CD8-positive, alpha-beta memory T cell (primary cell): ENCODE measurements at regions not wholly inside any gene's neighbourhood (a gene's known extent, or its start where the extent isn't known, plus 50 kb on each side); places are given as distances from the start of the nearest gene placed in this dataset.

Experiments
- CTCF ChIA-PET: fragments of 350-600 bp; sonication (Branson Sonifier 250); formaldehyde crosslinking; loops from one replicate; lab custom pipeline; 2021; ENCODE audit warnings: antibody characterized with exemption; lab: Charles Lee
- POLR2A ChIA-PET: fragments of 350-600 bp; sonication (Branson Sonifier 250); formaldehyde crosslinking; loops from one replicate; lab custom pipeline; 2021; ENCODE audit warnings: antibody characterized with exemption; lab: Charles Lee
- DNase-seq, 5 donors: peaks; one replicate each; pipeline versions ENCODE4 v3.0.0 to v3.0.0-alpha.2; 2020 to 2022; ENCODE audit warnings: mixed read lengths in 1 of 5
- H3K27ac ChIP-seq: one replicate; pipeline ENCODE4 v1.7.0; 2013; ENCODE audit warnings: low read depth, mild to moderate bottlenecking, low read length, moderate library complexity
- H3K27me3 ChIP-seq: 2 replicates; pipeline ENCODE4 v1.7.0; 2013; ENCODE audit warnings: low read length, mild to moderate bottlenecking; ENCODE audit not compliant: insufficient read depth, poor library complexity, severe bottlenecking
- H3K36me3 ChIP-seq: 2 replicates; pipeline ENCODE4 v1.7.0; 2013; ENCODE audit warnings: mild to moderate bottlenecking, low read length, moderate library complexity; ENCODE audit not compliant: insufficient read depth
- H3K4me1 ChIP-seq: 2 replicates; pipeline ENCODE4 v1.7.0; 2013; ENCODE audit warnings: mild to moderate bottlenecking, low read length, moderate library complexity; ENCODE audit not compliant: insufficient read depth
- H3K4me3 ChIP-seq: 2 replicates; pipeline ENCODE4 v1.7.0; 2013; ENCODE audit warnings: mild to moderate bottlenecking, low read length
- H3K9me3 ChIP-seq: 2 replicates; pipeline ENCODE4 v1.7.0; 2013; ENCODE audit warnings: mild to moderate bottlenecking, low read length
- H3K27ac Mint-ChIP-seq, 8 donors: one replicate each; pipeline ENCODE4 v1.8.0; 2020 to 2021; ENCODE audit warnings: mixed read lengths in 8 of 8, mild to moderate bottlenecking in 6 of 8, inconsistent platforms in 3 of 8, moderate library complexity in 3 of 8
- H3K27me3 Mint-ChIP-seq, 2 donors: one replicate each; pipeline ENCODE4 v1.8.0; 2020 to 2021; ENCODE audit warnings: mixed read lengths in 2 of 2, mild to moderate bottlenecking in 1 of 2, moderate library complexity in 1 of 2
- H3K36me3 Mint-ChIP-seq, 3 donors: one replicate each; pipeline ENCODE4 v1.8.0; 2020 to 2021; ENCODE audit warnings: mixed read lengths in 3 of 3, inconsistent platforms in 1 of 3, mild to moderate bottlenecking in 1 of 3
- H3K4me1 Mint-ChIP-seq, 3 donors: one replicate each; pipeline ENCODE4 v1.8.0; 2020 to 2021; ENCODE audit warnings: mixed read lengths in 3 of 3, inconsistent platforms in 1 of 3, mild to moderate bottlenecking in 1 of 3
- H3K4me3 Mint-ChIP-seq, 7 donors: one replicate each; pipeline ENCODE4 v1.8.0; 2020 to 2021; ENCODE audit warnings: mixed read lengths in 7 of 7, mild to moderate bottlenecking in 6 of 7, moderate library complexity in 4 of 7, inconsistent platforms in 2 of 7
- H3K9me3 Mint-ChIP-seq, 5 donors: one replicate each; pipeline ENCODE4 v1.8.0; 2020 to 2022; ENCODE audit warnings: mixed read lengths in 5 of 5, mild to moderate bottlenecking in 3 of 5, moderate library complexity in 2 of 5, inconsistent platforms in 1 of 5

DNA sequence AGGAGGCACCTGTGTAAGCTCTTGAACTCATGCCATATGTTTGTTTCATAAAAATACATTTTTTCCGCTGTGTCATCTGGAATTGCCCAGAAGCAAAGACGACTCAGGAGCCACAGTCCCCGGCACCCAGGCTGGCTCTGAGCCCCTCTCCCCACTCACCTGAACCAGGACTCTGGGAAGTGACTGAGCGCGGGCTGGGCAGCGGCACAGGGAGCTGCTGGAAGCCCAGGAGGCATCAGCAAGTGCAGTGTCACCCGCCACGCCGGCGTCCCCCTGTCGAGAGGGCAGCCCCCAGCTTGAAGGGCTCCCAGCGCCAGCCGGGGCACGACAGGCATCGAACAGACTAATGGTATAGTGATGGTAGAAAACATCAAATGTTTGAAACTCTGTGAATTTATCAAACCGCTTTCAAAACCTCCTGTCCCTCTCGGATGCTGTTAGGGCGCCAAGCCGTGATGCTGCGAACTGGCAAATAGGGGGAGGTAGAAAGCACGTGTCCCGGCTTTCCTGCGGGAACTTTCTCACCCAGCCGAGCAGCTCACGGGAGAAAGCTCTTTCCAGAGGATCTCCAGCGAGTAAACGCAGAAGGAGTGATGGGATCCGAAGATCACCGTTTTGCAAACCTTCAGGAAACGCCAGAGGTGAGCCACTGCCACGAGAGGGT is 57.8 kb upstream of the COL18A1 start:
- Mint-ChIP-seq H3K36me3 (no peaks in the 10 kb centered on the region), H3K27me3 (peaks cover 14 to 16% of the 10 kb centered on the region in 2 donors), H3K4me3 (no peak overlapping the region), H3K4me1 (no peaks in the 10 kb centered on the region), H3K27ac (no peak overlapping the region), H3K9me3 (no peaks in the 10 kb centered on the region)
- CTCF ChIA-PET = no interaction called here
- POLR2A ChIA-PET = no interaction called here
- Histone ChIP-seq H3K27me3 (no peaks in the 10 kb centered on the region), H3K36me3 (no peaks in the 10 kb centered on the region), H3K9me3 (no peaks in the 10 kb centered on the region), H3K4me1 (no peaks in the 10 kb centered on the region), H3K27ac (no peak overlapping the region), H3K4me3 (no peak overlapping the region)
- no peak for DNase-seq

- H3K9me3 Mint-ChIP-seq = no peaks in the 10 kb centered on the region
- no peaks in the 10 kb centered on the region for H3K9me3 ChIP-seq
- DNase-seq = no peak
- H3K4me1 ChIP-seq = no peaks in the 10 kb centered on the region
- H3K27me3 ChIP-seq = no peaks in the 10 kb centered on the region
- no peak overlapping the region for H3K27ac Mint-ChIP-seq
- H3K27me3 Mint-ChIP-seq = peaks cover 10 to 16% of the 10 kb centered on the region in 2 donors
- H3K36me3 ChIP-seq = no peaks in the 10 kb centered on the region
- no peak overlapping the region for H3K4me3 Mint-ChIP-seq
- ChIA-PET POLR2A (no interaction called here), CTCF (no interaction called here)
- no peak overlapping the region for H3K27ac ChIP-seq
- no peaks in the 10 kb centered on the region for H3K4me1 Mint-ChIP-seq
- H3K4me3 ChIP-seq = no peak overlapping the region
- H3K36me3 Mint-ChIP-seq = no peaks in the 10 kb centered on the region
Measured at GRCh38 chr21:45347712-45348499, 57.1 kb upstream of the COL18A1 start.

GRCh38 chr21:45348591-45349327 is 56.2 kb upstream of the COL18A1 start:
- H3K27ac Mint-ChIP-seq = no peak overlapping the region
- ChIA-PET POLR2A (no interaction called here), CTCF (no interaction called here)
- Histone ChIP-seq H3K27me3 (no peaks in the 10 kb centered on the region), H3K9me3 (no peaks in the 10 kb centered on the region), H3K27ac (no peak overlapping the region), H3K36me3 (no peaks in the 10 kb centered on the region), H3K4me1 (no peaks in the 10 kb centered on the region), H3K4me3 (no peak overlapping the region)
- no peak overlapping the region for H3K4me3 Mint-ChIP-seq
- peaks cover 8 to 12% of the 10 kb centered on the region in 2 donors for H3K27me3 Mint-ChIP-seq
- DNase-seq = no peak
- H3K4me1 Mint-ChIP-seq = no peaks in the 10 kb centered on the region
- no peaks in the 10 kb centered on the region for H3K36me3 Mint-ChIP-seq
- H3K9me3 Mint-ChIP-seq = no peaks in the 10 kb centered on the region

- H3K9me3 Mint-ChIP-seq = no peaks in the 10 kb centered on the region
- Histone ChIP-seq H3K27ac (no peak overlapping the region), H3K4me1 (no peaks in the 10 kb centered on the region), H3K4me3 (no peak overlapping the region), H3K36me3 (no peaks in the 10 kb centered on the region), H3K27me3 (no peaks in the 10 kb centered on the region), H3K9me3 (no peaks in the 10 kb centered on the region)
- no peak for DNase-seq
- H3K4me3 Mint-ChIP-seq = no peak overlapping the region
- H3K36me3 Mint-ChIP-seq = no peaks in the 10 kb centered on the region
- ChIA-PET POLR2A (no interaction called here), CTCF (no interaction called here)
- H3K27me3 Mint-ChIP-seq = peaks cover 4 to 8% of the 10 kb centered on the region in 2 donors
- H3K27ac Mint-ChIP-seq = no peak overlapping the region
- H3K4me1 Mint-ChIP-seq = peaks cover 0 to 1% (median under 1%) of the 10 kb centered on the region in 3 donors
Measured at GRCh38 chr21:45350206-45350854, 54.6 kb upstream of the COL18A1 start.

GRCh38 chr21:45351061-45351460 is 53.9 kb upstream of the COL18A1 start:
- no peak for DNase-seq
- Mint-ChIP-seq H3K4me1 (peaks cover 7 to 8% (median 7%) of the 10 kb centered on the region in 3 donors), H3K27ac (no peak overlapping the region), H3K27me3 (peaks cover 7 to 15% of the 10 kb centered on the region in 2 donors), H3K36me3 (no peaks in the 10 kb centered on the region), H3K9me3 (no peaks in the 10 kb centered on the region), H3K4me3 (no peak overlapping the region)
- Histone ChIP-seq H3K4me1 (no peaks in the 10 kb centered on the region), H3K36me3 (no peaks in the 10 kb centered on the region), H3K4me3 (no peak overlapping the region), H3K9me3 (no peaks in the 10 kb centered on the region), H3K27ac (no peak overlapping the region), H3K27me3 (no peaks in the 10 kb centered on the region)
- ChIA-PET POLR2A (no interaction called here), CTCF (no interaction called here)

DNA sequence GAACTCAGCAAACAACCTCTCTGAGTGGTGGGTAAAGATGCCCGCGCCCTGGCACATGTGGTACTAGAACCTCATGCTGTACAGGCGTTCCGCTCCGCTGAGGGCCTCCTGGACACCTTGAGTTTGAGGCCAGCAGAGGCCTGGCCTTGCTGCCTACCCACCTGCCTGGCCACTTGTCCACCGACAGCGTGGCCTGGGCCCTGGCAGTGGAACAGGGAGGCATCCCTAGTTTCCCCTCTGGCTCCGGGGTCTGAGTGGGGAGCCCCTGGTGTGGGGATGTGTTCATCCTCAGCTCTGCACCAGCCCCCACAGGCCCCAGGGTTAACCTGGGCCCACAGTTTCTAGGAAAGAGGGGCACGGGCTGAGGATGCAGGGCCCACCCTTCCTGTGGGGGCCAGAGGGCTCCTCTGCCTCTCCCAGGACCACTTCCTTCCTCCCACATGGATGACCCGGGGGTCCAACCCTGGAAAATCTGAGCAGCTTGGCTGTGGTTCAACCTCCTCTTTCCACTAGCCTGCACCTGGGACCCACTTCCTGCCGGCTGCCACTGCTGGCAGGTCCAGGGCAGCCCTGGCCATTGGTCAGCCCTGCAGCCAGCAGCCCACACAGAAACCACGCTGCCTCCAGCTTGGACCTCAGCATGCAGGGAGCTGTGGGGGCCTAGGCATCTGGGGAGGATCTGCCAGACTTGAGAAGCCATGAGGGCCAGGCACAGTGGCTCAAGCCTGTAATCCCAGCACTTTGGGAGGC is 53.3 kb upstream of the COL18A1 start:
- ChIA-PET CTCF (no interaction called here), POLR2A (no interaction called here)
- no peak overlapping the region for H3K4me3 ChIP-seq
- H3K27me3 ChIP-seq = no peaks in the 10 kb centered on the region
- no peak overlapping the region for H3K27ac Mint-ChIP-seq
- H3K36me3 Mint-ChIP-seq = no peaks in the 10 kb centered on the region
- no peaks in the 10 kb centered on the region for H3K36me3 ChIP-seq
- H3K27ac ChIP-seq = no peak overlapping the region
- peaks cover 7 to 8% (median 8%) of the 10 kb centered on the region in 3 donors for H3K4me1 Mint-ChIP-seq
- H3K4me1 ChIP-seq = no peaks in the 10 kb centered on the region
- no peaks in the 10 kb centered on the region for H3K9me3 ChIP-seq
- DNase-seq = no peak
- H3K27me3 Mint-ChIP-seq = peaks cover 7 to 19% of the 10 kb centered on the region in 2 donors
- no peak overlapping the region for H3K4me3 Mint-ChIP-seq
- H3K9me3 Mint-ChIP-seq = no peaks in the 10 kb centered on the region

- no peaks in the 10 kb centered on the region for H3K36me3 Mint-ChIP-seq
- CTCF ChIA-PET = no interaction called here
- H3K27me3 Mint-ChIP-seq = peaks cover 8 to 25% of the 10 kb centered on the region in 2 donors
- H3K27ac Mint-ChIP-seq = no peak overlapping the region
- Histone ChIP-seq H3K27me3 (no peaks in the 10 kb centered on the region), H3K27ac (no peak overlapping the region), H3K36me3 (no peaks in the 10 kb centered on the region), H3K4me3 (no peak overlapping the region), H3K4me1 (no peaks in the 10 kb centered on the region), H3K9me3 (no peaks in the 10 kb centered on the region)
- H3K4me1 Mint-ChIP-seq = peaks cover 7 to 8% (median 8%) of the 10 kb centered on the region in 3 donors
- no peak for DNase-seq
- H3K4me3 Mint-ChIP-seq = no peak overlapping the region
- no peaks in the 10 kb centered on the region for H3K9me3 Mint-ChIP-seq
- POLR2A ChIA-PET = no interaction called here
Measured at GRCh38 chr21:45352621-45353139, 52.3 kb upstream of the COL18A1 start.
